Nephron (organoid): ENCODE measurements at regions not wholly inside any gene's neighbourhood (a gene's known extent, or its start where the extent isn't known, plus 50 kb on each side); places are given as distances from the start of the nearest gene placed in this dataset.

Experiments
- H3K27ac Mint-ChIP-seq, 3 experiments: 2 replicates each; pipeline ENCODE4 v1.8.0; 2020; ENCODE audit warnings: mixed read lengths in 3 of 3, mild to moderate bottlenecking in 2 of 3, moderate library complexity in 1 of 3
- H3K27me3 Mint-ChIP-seq: 2 replicates; pipeline ENCODE4 v1.8.0; 2021; ENCODE audit warnings: low read depth, mild to moderate bottlenecking, moderate library complexity, mixed read lengths
- H3K36me3 Mint-ChIP-seq: 2 replicates; pipeline ENCODE4 v1.8.0; 2020; ENCODE audit warnings: low read depth, mixed read lengths
- H3K4me1 Mint-ChIP-seq: 2 replicates; pipeline ENCODE4 v1.8.0; 2020; ENCODE audit warnings: mixed read lengths
- H3K4me3 Mint-ChIP-seq, 3 experiments: 2 replicates each; pipeline ENCODE4 v1.8.0; 2020; ENCODE audit warnings: mild to moderate bottlenecking in 3 of 3, mixed read lengths in 3 of 3, moderate library complexity in 2 of 3
- H3K9me3 Mint-ChIP-seq: 2 replicates; pipeline ENCODE4 v1.8.0; 2020; ENCODE audit warnings: mixed read lengths
- TF ChIP-seq, protein P1 (sequence below), 3 experiments: fragments of 200-600 bp; sonication (generic); IDR thresholded peaks; one replicate each; pipeline ENCODE4 v1.5.0; 2021; ENCODE audit warnings: antibody characterized with exemption in 3 of 3; ENCODE audit not compliant: unreplicated experiment in 3 of 3

DNA sequence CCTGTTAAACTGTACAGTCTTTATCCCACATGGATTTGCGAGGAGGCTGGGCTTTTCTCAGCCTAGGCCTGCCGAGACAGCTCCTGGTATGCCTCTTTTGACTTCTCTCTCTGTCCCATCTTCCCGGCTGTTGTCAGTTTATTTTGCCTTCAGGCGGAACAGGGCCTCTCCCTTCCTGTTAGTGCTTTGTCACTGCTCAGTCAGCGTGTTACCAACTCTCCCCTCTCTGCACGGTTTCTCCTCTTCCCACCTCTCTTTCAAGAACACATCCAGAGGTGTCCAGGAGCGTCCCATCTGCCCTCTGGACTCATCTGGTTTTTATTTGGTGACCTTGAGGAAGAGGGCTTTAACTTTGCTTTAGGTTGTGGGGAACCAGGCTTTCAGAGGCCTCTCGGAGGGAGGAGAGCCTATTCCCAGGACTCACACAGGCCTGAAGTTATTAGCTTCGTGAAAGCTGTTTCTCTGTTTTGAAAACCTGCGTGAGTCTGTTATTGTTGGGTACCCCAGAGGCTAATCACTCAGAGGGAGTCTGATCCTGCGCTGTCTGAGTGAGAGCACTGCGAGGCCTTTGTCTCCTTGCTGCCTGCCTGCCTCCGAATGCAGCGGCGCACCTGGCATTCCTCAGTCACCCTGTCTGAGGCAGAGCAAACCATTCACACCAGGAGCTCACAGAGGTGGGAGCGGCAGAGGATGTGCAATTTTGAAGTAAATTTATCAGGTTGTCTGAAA is 234.4 kb upstream of the MPDZ start:
- Mint-ChIP-seq H3K27me3 (no peaks in the 10 kb centered on the region), H3K27ac (peak overlapping the region; percentile 96 to 99 (median 99)), H3K4me1 (peaks cover 42% of the 10 kb centered on the region), H3K4me3 (peak overlapping the region; percentile 4 to 53 (median 28)), H3K36me3 (no peaks in the 10 kb centered on the region), H3K9me3 (peaks cover 11% of the 10 kb centered on the region)
- TF ChIP-seq, protein P1, sequence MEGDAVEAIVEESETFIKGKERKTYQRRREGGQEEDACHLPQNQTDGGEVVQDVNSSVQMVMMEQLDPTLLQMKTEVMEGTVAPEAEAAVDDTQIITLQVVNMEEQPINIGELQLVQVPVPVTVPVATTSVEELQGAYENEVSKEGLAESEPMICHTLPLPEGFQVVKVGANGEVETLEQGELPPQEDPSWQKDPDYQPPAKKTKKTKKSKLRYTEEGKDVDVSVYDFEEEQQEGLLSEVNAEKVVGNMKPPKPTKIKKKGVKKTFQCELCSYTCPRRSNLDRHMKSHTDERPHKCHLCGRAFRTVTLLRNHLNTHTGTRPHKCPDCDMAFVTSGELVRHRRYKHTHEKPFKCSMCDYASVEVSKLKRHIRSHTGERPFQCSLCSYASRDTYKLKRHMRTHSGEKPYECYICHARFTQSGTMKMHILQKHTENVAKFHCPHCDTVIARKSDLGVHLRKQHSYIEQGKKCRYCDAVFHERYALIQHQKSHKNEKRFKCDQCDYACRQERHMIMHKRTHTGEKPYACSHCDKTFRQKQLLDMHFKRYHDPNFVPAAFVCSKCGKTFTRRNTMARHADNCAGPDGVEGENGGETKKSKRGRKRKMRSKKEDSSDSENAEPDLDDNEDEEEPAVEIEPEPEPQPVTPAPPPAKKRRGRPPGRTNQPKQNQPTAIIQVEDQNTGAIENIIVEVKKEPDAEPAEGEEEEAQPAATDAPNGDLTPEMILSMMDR (IDR thresholded peaks at IDR 0.05; ENCODE audit: unreplicated experiment in 3 of 3): no peak

DNA sequence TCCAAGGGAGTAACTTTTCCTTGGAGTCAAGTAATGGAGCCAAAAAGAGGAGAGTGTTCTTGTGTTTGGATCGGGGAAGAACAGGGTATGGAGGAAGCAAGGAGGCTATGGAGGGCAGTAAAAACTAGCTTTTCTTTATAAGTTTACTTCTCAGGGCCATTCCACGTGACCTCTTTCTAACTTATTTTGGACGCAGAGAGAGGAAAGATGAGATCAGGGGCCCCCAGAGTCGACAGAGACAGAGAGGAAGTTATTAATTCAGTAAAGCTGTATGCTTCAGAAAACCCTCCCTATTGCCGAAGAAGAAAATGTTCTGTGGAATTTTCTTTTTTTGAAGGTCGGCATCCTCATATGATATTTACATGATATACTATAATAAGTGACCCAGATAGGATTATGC is 233.8 kb upstream of the MPDZ start:
- H3K4me1 Mint-ChIP-seq: peaks cover 45% of the 10 kb centered on the region
- H3K36me3 Mint-ChIP-seq: no peaks in the 10 kb centered on the region
- H3K4me3 Mint-ChIP-seq: peak overlapping the region in 2 of 3 experiments; percentile 29 to 53
- H3K27me3 Mint-ChIP-seq: no peaks in the 10 kb centered on the region
- TF ChIP-seq, protein P1 (IDR thresholded peaks at IDR 0.05; ENCODE audit: unreplicated experiment in 3 of 3): no peak
- peaks cover 11% of the 10 kb centered on the region for H3K9me3 Mint-ChIP-seq
- H3K27ac Mint-ChIP-seq: peak overlapping the region; percentile 96 to 99 (median 99)

DNA sequence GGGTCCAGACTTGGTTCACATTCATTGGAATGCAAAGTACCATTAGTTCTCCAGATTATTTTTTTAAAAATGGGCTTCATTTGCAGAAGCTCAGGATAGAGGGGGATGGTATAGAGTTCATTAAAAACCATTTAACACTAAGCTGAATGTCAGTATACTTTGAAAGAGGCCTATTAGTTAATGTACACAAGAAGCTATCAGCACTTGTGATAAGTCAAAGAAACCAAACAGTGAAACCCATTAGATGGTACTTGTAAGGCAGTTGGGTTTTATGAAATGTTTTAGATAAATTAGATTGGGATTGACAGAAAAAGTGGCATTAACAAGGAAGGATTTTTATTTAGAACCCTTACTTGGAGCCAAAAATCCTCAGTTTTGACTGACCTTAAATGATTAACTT is 229.2 kb upstream of the MPDZ start:
- TF ChIP-seq, protein P1 (IDR thresholded peaks at IDR 0.05; ENCODE audit: unreplicated experiment in 3 of 3): no peak
- no peaks in the 10 kb centered on the region for H3K36me3 Mint-ChIP-seq
- no peak overlapping the region for H3K4me3 Mint-ChIP-seq
- no peaks in the 10 kb centered on the region for H3K27me3 Mint-ChIP-seq
- H3K27ac Mint-ChIP-seq: peak overlapping the region in 1 of 3 experiments; percentile 17
- H3K9me3 Mint-ChIP-seq: no peaks in the 10 kb centered on the region
- peaks cover 48% of the 10 kb centered on the region for H3K4me1 Mint-ChIP-seq

DNA sequence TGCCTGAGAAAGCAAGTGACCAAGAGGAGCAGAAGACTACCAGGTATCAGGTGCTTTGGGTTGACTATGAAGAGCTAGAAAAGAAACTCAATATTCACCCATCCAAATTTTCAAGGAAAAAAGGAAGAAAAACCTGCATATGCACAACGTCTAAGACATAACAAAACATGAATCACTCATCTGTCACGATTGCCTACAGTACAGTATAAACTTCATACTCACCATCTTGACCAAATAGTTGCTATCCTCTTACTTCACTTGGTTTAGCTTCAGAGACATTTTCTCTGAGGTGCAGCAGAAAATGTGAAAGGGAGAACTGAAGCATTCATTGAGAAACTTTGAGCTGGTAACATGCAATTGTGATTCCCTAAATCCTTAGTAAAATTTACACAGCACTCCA is 228.6 kb upstream of the MPDZ start:
- Mint-ChIP-seq H3K4me3 (no peak overlapping the region), H3K27me3 (no peaks in the 10 kb centered on the region), H3K9me3 (no peaks in the 10 kb centered on the region), H3K36me3 (no peaks in the 10 kb centered on the region), H3K4me1 (peaks cover 42% of the 10 kb centered on the region), H3K27ac (peak overlapping the region in 2 of 3 experiments; percentile 13 to 17)
- TF ChIP-seq, protein P1 (IDR thresholded peaks at IDR 0.05; ENCODE audit: unreplicated experiment in 3 of 3): no peak

DNA sequence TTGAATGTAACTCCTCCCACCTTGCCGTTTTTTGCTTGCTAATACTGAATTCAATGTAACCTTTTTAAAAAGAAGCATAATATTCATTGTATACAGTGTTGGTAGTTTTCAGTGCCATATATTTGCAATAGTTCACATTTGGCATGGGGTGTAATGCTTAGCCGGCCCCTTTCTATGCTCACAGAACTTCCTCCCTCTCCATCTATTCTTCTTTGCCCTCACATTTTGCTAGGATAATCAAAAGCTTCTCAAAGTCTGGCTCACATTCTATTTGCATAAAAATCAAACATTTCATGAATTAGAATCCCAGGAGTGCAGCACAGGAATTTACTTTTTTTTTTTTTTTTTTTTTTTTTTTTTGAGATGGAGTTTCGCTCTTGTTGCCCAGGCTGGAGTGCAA is 226.3 kb upstream of the MPDZ start:
- H3K36me3 Mint-ChIP-seq: no peaks in the 10 kb centered on the region
- H3K27ac Mint-ChIP-seq: no peak overlapping the region
- peaks cover 21% of the 10 kb centered on the region for H3K4me1 Mint-ChIP-seq
- H3K9me3 Mint-ChIP-seq: no peaks in the 10 kb centered on the region
- TF ChIP-seq, protein P1 (IDR thresholded peaks at IDR 0.05; ENCODE audit: unreplicated experiment in 3 of 3): no peak
- H3K27me3 Mint-ChIP-seq: no peaks in the 10 kb centered on the region
- no peak overlapping the region for H3K4me3 Mint-ChIP-seq

DNA sequence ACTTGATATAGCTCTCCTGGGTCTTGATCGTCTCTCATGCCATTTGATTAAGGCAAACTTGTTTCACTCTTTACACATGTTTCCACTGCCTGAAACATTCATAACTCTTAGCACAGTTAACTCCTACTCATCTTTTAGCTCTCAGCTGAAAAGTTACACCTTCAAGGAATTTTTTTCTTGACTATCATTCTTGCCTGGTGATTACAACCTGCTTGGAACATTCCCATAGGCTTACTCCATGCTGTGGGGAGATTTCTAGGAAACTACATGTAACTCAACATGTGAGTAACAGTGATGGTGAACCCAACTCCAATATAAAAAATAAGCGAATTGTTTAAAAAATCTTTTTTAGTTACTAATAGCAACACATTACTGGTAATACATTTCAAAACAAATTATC is 224.1 kb upstream of the MPDZ start:
- Mint-ChIP-seq H3K27me3 (no peaks in the 10 kb centered on the region), H3K27ac (peak overlapping the region in 1 of 3 experiments; percentile 2), H3K36me3 (no peaks in the 10 kb centered on the region), H3K4me1 (peaks cover 13% of the 10 kb centered on the region), H3K9me3 (no peaks in the 10 kb centered on the region), H3K4me3 (no peak overlapping the region)
- TF ChIP-seq, protein P1 (IDR thresholded peaks at IDR 0.05; ENCODE audit: unreplicated experiment in 3 of 3): no peak
